Kidney epithelial cell (primary cell): ENCODE measurements at regions not wholly inside any gene's neighbourhood (a gene's known extent, or its start where the extent isn't known, plus 50 kb on each side); places are given as distances from the start of the nearest gene placed in this dataset.

Experiments
- DNase-seq: peaks from one replicate; pipeline ENCODE4 v3.0.0-alpha.2; 2010; ENCODE audit warnings: low read depth
- H3K27me3 ChIP-seq: 2 replicates; pipeline ENCODE4 v1.6.0; 2011; ENCODE audit warnings: low read length; ENCODE audit not compliant: control insufficient read depth, insufficient read depth
- H3K36me3 ChIP-seq: 2 replicates; pipeline ENCODE4 v1.5.1; 2011; ENCODE audit warnings: low read length; ENCODE audit not compliant: control insufficient read depth, insufficient read depth
- H3K4me3 ChIP-seq: 2 replicates; pipeline ENCODE4 v1.5.1; 2011; ENCODE audit warnings: low read depth, mild to moderate bottlenecking, control low read depth, low read length
- CTCF ChIP-seq: IDR thresholded peaks from 2 replicates; pipeline ENCODE4 v1.5.1; 2011; ENCODE audit warnings: mild to moderate bottlenecking, moderate library complexity, low read length, control low read depth, inconsistent platforms; ENCODE audit not compliant: insufficient read depth, poor library complexity, severe bottlenecking

- no peaks in the 10 kb centered on the region for H3K36me3 ChIP-seq
- DNase-seq, result no peak
- H3K4me3 ChIP-seq, result no peak overlapping the region
- TF ChIP-seq CTCF, result no peak
- no peaks in the 10 kb centered on the region for H3K27me3 ChIP-seq
These were observed 127.6 kb downstream of the SLC28A3 start for GRCh38 chr9:84212982-84213381.

- Histone ChIP-seq H3K36me3 (no peaks in the 10 kb centered on the region), H3K4me3 (no peak overlapping the region), H3K27me3 (no peaks in the 10 kb centered on the region)
- no peak for TF ChIP-seq CTCF
- DNase-seq, result no peak
These were observed 124.4 kb downstream of the SLC28A3 start for GRCh38 chr9:84216151-84216550.

- no peak for DNase-seq
- Histone ChIP-seq H3K4me3 (no peak overlapping the region), H3K36me3 (no peaks in the 10 kb centered on the region), H3K27me3 (no peaks in the 10 kb centered on the region)
- no peak for TF ChIP-seq CTCF
These were observed 122.2 kb downstream of the SLC28A3 start for GRCh38 chr9:84218322-84218721.

- no peak for DNase-seq
- Histone ChIP-seq H3K4me3 (no peak overlapping the region), H3K27me3 (no peaks in the 10 kb centered on the region), H3K36me3 (no peaks in the 10 kb centered on the region)
- TF ChIP-seq CTCF, result no peak
These were observed 116.3 kb downstream of the SLC28A3 start for GRCh38 chr9:84224246-84224645.
